GM12872 (cell line): ENCODE measurements at regions not wholly inside any gene's neighbourhood (a gene's known extent, or its start where the extent isn't known, plus 50 kb on each side); places are given as distances from the start of the nearest gene placed in this dataset.

Experiments used
- TF ChIP-seq, protein P1 (sequence below): IDR thresholded peaks from 3 replicates; pipeline ENCODE4 v1.5.1; 2011; ENCODE audit warnings: low read depth, mild to moderate bottlenecking, low read length, moderate library complexity; ENCODE audit not compliant: insufficient read depth

DNA sequence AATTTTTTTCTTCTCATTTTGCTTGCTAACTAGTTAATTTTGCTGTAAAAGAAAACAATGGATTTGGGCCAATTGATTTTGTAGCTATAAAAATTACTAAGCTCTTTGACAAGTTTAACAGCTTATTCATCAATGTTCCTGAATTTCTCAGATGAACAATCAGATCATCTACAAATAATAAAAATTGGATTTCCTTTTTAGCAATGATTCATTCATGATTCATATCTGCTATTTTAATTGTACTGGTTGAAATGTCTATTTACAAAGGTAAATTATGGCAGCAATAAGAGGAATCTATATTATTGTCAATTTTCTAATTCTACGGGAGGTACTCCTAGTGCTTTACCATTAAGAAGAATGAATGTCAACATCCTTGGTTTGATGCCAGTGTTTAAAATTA is 178.8 kb upstream of the BTBD3 start:
- TF ChIP-seq, protein P1, sequence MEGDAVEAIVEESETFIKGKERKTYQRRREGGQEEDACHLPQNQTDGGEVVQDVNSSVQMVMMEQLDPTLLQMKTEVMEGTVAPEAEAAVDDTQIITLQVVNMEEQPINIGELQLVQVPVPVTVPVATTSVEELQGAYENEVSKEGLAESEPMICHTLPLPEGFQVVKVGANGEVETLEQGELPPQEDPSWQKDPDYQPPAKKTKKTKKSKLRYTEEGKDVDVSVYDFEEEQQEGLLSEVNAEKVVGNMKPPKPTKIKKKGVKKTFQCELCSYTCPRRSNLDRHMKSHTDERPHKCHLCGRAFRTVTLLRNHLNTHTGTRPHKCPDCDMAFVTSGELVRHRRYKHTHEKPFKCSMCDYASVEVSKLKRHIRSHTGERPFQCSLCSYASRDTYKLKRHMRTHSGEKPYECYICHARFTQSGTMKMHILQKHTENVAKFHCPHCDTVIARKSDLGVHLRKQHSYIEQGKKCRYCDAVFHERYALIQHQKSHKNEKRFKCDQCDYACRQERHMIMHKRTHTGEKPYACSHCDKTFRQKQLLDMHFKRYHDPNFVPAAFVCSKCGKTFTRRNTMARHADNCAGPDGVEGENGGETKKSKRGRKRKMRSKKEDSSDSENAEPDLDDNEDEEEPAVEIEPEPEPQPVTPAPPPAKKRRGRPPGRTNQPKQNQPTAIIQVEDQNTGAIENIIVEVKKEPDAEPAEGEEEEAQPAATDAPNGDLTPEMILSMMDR, result no peak

DNA sequence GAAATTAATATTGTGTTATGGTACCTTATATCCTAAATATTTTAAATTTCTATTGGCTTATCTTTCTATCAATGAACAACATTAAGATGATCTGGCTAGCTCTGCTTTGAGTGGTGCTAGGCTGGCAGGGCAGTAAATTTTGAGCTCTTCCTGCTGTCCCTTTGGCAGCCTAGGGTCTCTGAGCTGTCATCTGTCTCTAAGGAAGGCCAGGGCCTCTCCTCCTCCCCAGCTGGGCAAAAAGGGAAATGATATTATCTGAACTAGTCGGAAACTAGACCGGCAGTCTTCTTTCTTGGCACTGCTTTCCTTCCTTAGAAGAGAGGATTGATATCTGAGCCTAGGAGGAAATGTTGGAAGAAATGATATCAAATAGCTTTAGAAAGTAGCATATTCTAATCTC is 176.7 kb upstream of the BTBD3 start:
- TF ChIP-seq, protein P1, result no peak

DNA sequence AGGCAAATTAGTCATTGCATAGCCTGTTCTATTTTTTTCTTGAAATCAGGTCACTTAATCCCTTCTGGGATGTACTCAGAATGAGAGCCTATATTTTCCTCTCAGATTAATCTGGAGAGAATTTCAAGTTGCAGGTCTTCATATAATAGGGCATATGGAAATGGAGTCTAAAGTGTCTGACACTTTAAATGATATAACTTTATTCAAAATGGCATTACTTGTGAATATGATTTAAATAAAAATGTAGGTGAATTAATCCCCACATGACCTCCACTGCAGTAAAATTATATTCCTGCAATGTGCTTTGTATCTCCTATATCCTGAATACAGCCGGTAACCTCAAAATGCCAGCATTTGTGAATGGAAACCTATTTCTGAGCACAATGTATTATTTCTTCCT is 172.5 kb upstream of the BTBD3 start:
- TF ChIP-seq, protein P1, result no peak

DNA sequence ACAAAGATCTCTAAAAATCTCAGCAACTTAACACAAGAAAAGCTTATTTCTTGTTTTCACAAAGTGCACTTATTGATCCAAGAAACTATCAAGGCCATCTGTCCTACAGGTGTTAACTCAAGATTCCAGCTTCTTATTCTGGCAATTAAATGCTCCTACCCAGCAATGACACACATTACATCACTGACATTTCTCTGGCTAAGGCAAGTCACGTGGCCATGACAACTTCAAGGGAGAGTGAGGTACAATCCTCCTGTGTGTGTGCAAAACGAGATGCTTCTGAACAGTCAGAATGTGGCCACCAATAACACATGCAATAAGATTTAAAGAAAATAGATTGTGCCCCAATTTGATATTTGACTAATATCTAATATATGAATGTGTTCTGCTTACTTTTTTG is 169.3 kb upstream of the BTBD3 start:
- TF ChIP-seq, protein P1, result no peak

DNA sequence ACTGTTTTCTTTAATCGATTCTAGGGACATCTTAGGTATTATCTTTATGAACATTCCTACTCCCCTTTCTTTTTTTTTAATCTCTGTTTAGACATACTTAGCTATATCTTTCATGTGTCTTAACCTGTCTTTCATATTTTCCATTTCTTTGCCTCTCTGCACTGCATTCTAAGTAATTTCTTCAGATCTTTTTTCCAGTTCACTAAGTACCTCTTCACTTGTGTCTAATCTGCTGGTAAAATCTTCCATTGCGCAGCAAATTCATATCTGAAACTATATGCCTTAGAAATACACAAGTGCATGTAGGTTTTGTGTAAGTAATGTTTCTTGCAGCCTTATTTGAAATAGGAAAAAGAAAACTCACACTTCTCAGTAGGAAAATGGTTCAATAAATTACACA is 165.4 kb upstream of the BTBD3 start:
- TF ChIP-seq, protein P1, result no peak

DNA sequence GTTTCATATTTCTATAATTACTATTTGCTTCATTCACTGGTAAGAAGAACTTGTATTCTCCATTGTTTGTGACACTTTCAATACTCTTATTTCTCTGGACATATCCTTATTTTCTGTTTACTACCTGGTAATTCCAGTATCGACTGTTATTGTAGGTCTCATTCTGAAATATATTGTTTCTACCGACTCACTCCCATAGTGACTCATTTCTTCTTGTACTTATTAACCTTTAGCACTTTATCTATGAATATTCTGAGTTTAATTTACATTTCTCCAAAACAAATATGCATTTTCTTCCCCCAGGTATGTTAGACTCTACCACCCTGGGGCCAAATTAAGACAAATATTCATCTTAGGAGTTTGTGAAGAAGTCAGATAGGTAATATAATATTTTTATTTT is 164.5 kb upstream of the BTBD3 start:
- TF ChIP-seq, protein P1, result no peak

DNA sequence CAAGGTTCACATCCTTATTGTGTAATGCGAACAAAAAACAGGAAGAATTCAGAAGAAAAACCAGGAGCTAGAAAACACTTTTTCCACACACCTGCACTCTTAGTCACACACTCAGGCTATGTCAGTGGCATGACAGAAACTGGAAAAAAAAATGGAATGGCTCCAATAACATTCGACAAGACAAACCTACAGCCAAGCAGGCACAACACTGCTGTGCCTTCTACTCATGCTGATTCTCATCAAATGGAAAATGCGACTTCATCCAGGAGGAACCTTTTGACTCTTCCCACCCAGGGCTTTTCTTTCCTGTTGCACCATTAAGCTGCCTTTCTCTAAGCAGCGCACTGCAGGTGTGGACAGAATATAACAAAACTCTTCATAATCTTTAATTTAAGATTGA is 163.2 kb upstream of the BTBD3 start:
- TF ChIP-seq, protein P1, result no peak
